ENCODE measurements at regions not wholly inside any gene's neighbourhood (a gene's known extent, or its start where the extent isn't known, plus 50 kb on each side); places are given as distances from the start of the nearest gene placed in this dataset.

DNA sequence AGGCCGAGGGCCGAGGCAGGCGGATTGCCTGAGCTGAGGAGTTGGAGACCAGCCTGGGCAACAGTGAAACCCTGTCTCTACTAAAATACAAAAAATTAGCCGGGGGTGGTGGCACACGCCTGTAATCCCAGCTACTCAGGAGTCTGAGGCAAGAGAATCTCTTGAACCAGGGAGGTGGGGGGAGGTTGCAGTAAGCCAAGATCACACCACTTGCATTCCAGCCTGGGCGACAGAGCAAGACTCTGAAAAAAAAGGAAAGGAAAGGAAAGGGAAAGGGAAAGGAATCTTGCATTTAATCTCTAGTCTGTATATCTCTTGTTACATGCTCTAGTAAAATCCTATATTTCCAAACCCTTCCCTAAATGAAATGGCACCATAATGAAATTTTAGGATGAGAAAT lies 328.3 kb upstream of the ADGRL2 start:
- no peak overlapping the region for H3K9ac ChIP-seq (replicated peaks in 1 of 4; ENCODE audit: extremely low read depth in 1 of 4, low read depth in 3 of 4, low read length in 3 of 4)
- no peak overlapping the region for H3K4ac ChIP-seq (replicated peaks; ENCODE audit: insufficient read length, low read depth, low read length)
- no peak overlapping the region for H3K56ac ChIP-seq (replicated peaks; ENCODE audit: insufficient read length, low read depth, low read length)
- no peaks in the 10 kb centered on the region for H4K20me1 ChIP-seq (replicated peaks in 1 of 2; ENCODE audit: control insufficient read depth in 1 of 2, insufficient read depth in 2 of 2, low read length in 2 of 2)
- H3K14ac ChIP-seq (ENCODE audit: insufficient read length), result no peak overlapping the region
- TF ChIP-seq TEAD4 (IDR thresholded peaks at IDR 0.05; ENCODE audit: low read depth, low read length), result peak; percentile 44; the same call in 1 of the 2 replicates
- TF ChIP-seq CEBPB (IDR thresholded peaks at IDR 0.05; ENCODE audit: low read depth, low read length), result no peak
- TF ChIP-seq GTF2F1 (IDR thresholded peaks at IDR 0.05; ENCODE audit: borderline replicate concordance, low read depth, low read length), result no peak
- no peak for TF ChIP-seq ZNF274 (IDR thresholded peaks at IDR 0.05; ENCODE audit: borderline replicate concordance, extremely low read depth, low read length)
- TF ChIP-seq SRF (IDR thresholded peaks at IDR 0.05; ENCODE audit: low read depth, low read length), result no peak
- no peak for TF ChIP-seq TAF7 (optimal IDR thresholded peaks at IDR 0.05; ENCODE audit: borderline replicate concordance, low read depth, low read length)
- no peak for TF ChIP-seq SP1 (IDR thresholded peaks at IDR 0.05; ENCODE audit: low read depth, low read length)
- H3K27ac ChIP-seq (ENCODE audit: low read depth, low read length), result no peak overlapping the region
- H2BK5ac ChIP-seq (ENCODE audit: low read depth, low read length), result no peak overlapping the region
- H3K23ac ChIP-seq (ENCODE audit: insufficient read length), result no peak overlapping the region
- no peak overlapping the region; the same call in 1 of the 2 replicates for H4K8ac ChIP-seq (ENCODE audit: extremely low read depth, insufficient read depth, low read length)
- H3K79me2 ChIP-seq (ENCODE audit: control insufficient read depth in 1 of 2, insufficient read depth in 2 of 2, low read length in 2 of 2), result no peaks in the 10 kb centered on the region
- 82% methylated on average over 6 of the region's 6 CpGs; no CpG with 5 or more reads in 1 of the 2 experiments for WGBS, 2 experiments (ENCODE audit: extremely low coverage in 1 of 2, insufficient coverage in 1 of 2, insufficient read length in 1 of 2, insufficient replicate concordance in 2 of 2, low coverage in 1 of 2, low lambda C conversion rate in 2 of 2, missing lambda C conversion rate in 1 of 2)
- no peaks in the 10 kb centered on the region; the same call in 1 of the 2 replicates for H3K23me2 ChIP-seq (ENCODE audit: low read depth, low read length)
- H3K4me1 ChIP-seq (replicated peaks in 1 of 4; ENCODE audit: control insufficient read depth in 3 of 4, insufficient read depth in 4 of 4, low read length in 3 of 4), result no peaks in the 10 kb centered on the region
- H3K18ac ChIP-seq (ENCODE audit: extremely low read depth, low read length), result no peak overlapping the region
- CTCF ChIA-PET (ENCODE audit: partially characterized antibody), result no interaction called here
- H3K9me3 ChIP-seq (ENCODE audit: insufficient read depth in 2 of 2, low read depth in 1 of 2, low read length in 1 of 2), result no peaks in the 10 kb centered on the region
- H4K5ac ChIP-seq (ENCODE audit: insufficient read length, low read depth, low read length), result no peak overlapping the region
- FAIRE-seq (no peak), DNase-seq (ENCODE audit: low read depth in 1 of 2, low spot score in 2 of 2) (no peak)
- POLR2A ChIA-PET (ENCODE audit: partially characterized antibody), result no interaction called here
- no peak overlapping the region for H2BK12ac ChIP-seq (ENCODE audit: low read depth, low read length)
- no peak overlapping the region for H2AK5ac ChIP-seq (ENCODE audit: low read depth, low read length)
- no peak overlapping the region for H2AFZ ChIP-seq (ENCODE audit: low read length)
- no peak overlapping the region for H2BK20ac ChIP-seq (ENCODE audit: low read length)
- no peak overlapping the region for H3K4me2 ChIP-seq (ENCODE audit: insufficient read depth in 1 of 2, low read depth in 2 of 2, low read length in 2 of 2)
- H3K36me3 ChIP-seq (ENCODE audit: control insufficient read depth in 2 of 4, insufficient read depth in 4 of 4, low read length in 3 of 4), result no peaks in the 10 kb centered on the region
- H2BK15ac ChIP-seq (ENCODE audit: low read length), result no peak overlapping the region
- no peaks in the 10 kb centered on the region for H3K79me1 ChIP-seq (ENCODE audit: low read depth, low read length)
- no peak overlapping the region for H2BK120ac ChIP-seq (replicated peaks; ENCODE audit: low read depth, low read length)
- H4K91ac ChIP-seq (replicated peaks; ENCODE audit: insufficient read length, low read length), result no peak overlapping the region
- no peaks in the 10 kb centered on the region for H3K27me3 ChIP-seq (replicated peaks in 1 of 4; ENCODE audit: control insufficient read depth in 3 of 4, extremely low read depth in 1 of 4, insufficient read depth in 3 of 4, low read length in 3 of 4)
- no peak overlapping the region for H3K4me3 ChIP-seq (ENCODE audit: extremely low read depth in 1 of 4, insufficient read depth in 2 of 4, low read depth in 3 of 4, low read length in 4 of 4)

Data from H1 (cell line).